Fibroblast of lung (primary cell): ENCODE measurements at regions not wholly inside any gene's neighbourhood (a gene's known extent, or its start where the extent isn't known, plus 50 kb on each side); places are given as distances from the start of the nearest gene placed in this dataset.

Source experiments
- DNase-seq, 2 donors: peaks; one replicate each; pipeline versions ENCODE4 v3.0.0 to v3.0.0-alpha.2; 2010; ENCODE audit warnings: low read depth in 2 of 2
- H2AFZ ChIP-seq: 2 replicates; pipeline ENCODE4 v1.5.1; 2012; ENCODE audit warnings: low read length, control low read depth, inconsistent platforms
- H3K27ac ChIP-seq: 2 replicates; pipeline ENCODE4 v1.5.1; 2011; ENCODE audit warnings: low read length, control low read depth; ENCODE audit not compliant: insufficient read depth
- H3K27me3 ChIP-seq: 2 replicates; pipeline ENCODE4 v1.5.1; 2011; ENCODE audit warnings: mild to moderate bottlenecking, low read length; ENCODE audit not compliant: control insufficient read depth, insufficient read depth
- H3K36me3 ChIP-seq: 2 replicates; pipeline ENCODE4 v1.5.1; 2011; ENCODE audit warnings: low read length; ENCODE audit not compliant: control insufficient read depth, insufficient read depth
- H3K4me1 ChIP-seq: 2 replicates; pipeline ENCODE4 v1.5.1; 2011; ENCODE audit warnings: low read length; ENCODE audit not compliant: control insufficient read depth, insufficient read depth; ENCODE audit errors: extremely low read depth
- H3K4me2 ChIP-seq: 2 replicates; pipeline ENCODE4 v1.5.1; 2011; ENCODE audit warnings: low read length, control low read depth; ENCODE audit not compliant: insufficient read depth; ENCODE audit errors: extremely low read depth
- H3K4me3 ChIP-seq, 4 experiments: fragments of 200-600 bp in 1 of 4; sonication (generic) in 1 of 4; replicated peaks in 1 of 4; 2 replicates each; pipeline ENCODE4 v1.5.1; 2011 to 2016; ENCODE audit warnings: low read length in 4 of 4, low read depth in 3 of 4, mild to moderate bottlenecking in 3 of 4, control low read depth in 2 of 4, inconsistent platforms in 1 of 4, mixed read lengths in 1 of 4; ENCODE audit not compliant: insufficient read depth in 1 of 4; ENCODE audit errors: control extremely low read depth in 1 of 4
- H3K79me2 ChIP-seq: 2 replicates; pipeline ENCODE4 v1.5.1; 2012; ENCODE audit warnings: mild to moderate bottlenecking, low read length, inconsistent platforms; ENCODE audit not compliant: control insufficient read depth, insufficient read depth
- H3K9ac ChIP-seq: 2 replicates; pipeline ENCODE4 v1.5.1; 2011; ENCODE audit warnings: mild to moderate bottlenecking, low read length, control low read depth; ENCODE audit not compliant: insufficient read depth
- H3K9me3 ChIP-seq: 2 replicates; pipeline ENCODE4 v1.5.1; 2012; ENCODE audit warnings: low read depth, low read length; ENCODE audit not compliant: control insufficient read depth, insufficient read depth
- H4K20me1 ChIP-seq: 2 replicates; pipeline ENCODE4 v1.5.1; 2011; ENCODE audit warnings: low read length; ENCODE audit not compliant: control insufficient read depth, insufficient read depth; ENCODE audit errors: extremely low read depth
- CTCF ChIP-seq, 2 donors: IDR thresholded peaks in 1 of 2; conservative IDR thresholded peaks in 1 of 2; 1 replicate in 1 of 2; 2 replicates in 1 of 2; pipeline ENCODE4 v1.5.1; 2011 to 2012; ENCODE audit warnings: low read length in 2 of 2, control low read depth in 1 of 2, inconsistent platforms in 1 of 2, low read depth in 1 of 2, mild to moderate bottlenecking in 1 of 2
- EZH2 ChIP-seq: IDR thresholded peaks from 2 replicates; pipeline ENCODE4 v1.5.1; 2012; ENCODE audit warnings: low read length, control low read depth, mild to moderate bottlenecking; ENCODE audit errors: missing control alignments

GRCh38 chr3:139756529-139757103 is 78.8 kb upstream of the NMNAT3 start:
- Histone ChIP-seq H3K27ac (no peak overlapping the region), H3K4me3 (no peak overlapping the region), H3K4me1 (no peaks in the 10 kb centered on the region), H3K36me3 (no peaks in the 10 kb centered on the region), H3K79me2 (no peaks in the 10 kb centered on the region), H2AFZ (no peak overlapping the region), H4K20me1 (no peaks in the 10 kb centered on the region), H3K9ac (no peak overlapping the region), H3K27me3 (no peaks in the 10 kb centered on the region), H3K9me3 (no peaks in the 10 kb centered on the region), H3K4me2 (no peak overlapping the region)
- no peak for DNase-seq
- TF ChIP-seq EZH2 (no peak), CTCF (conservative IDR thresholded peaks at IDR 0.05 in 1 of 2, IDR thresholded peaks at IDR 0.05 in 1 of 2; ENCODE audit: low read depth in 1 of 2, low read length in 2 of 2) (no peak)

GRCh38 chr3:139755551-139755950 is 77.8 kb upstream of the NMNAT3 start:
- Histone ChIP-seq H3K4me3 (no peak overlapping the region), H3K27me3 (no peaks in the 10 kb centered on the region), H3K9ac (no peak overlapping the region), H3K4me1 (no peaks in the 10 kb centered on the region), H2AFZ (no peak overlapping the region), H3K4me2 (no peak overlapping the region), H3K9me3 (no peaks in the 10 kb centered on the region), H3K79me2 (no peaks in the 10 kb centered on the region), H3K36me3 (no peaks in the 10 kb centered on the region), H4K20me1 (no peaks in the 10 kb centered on the region), H3K27ac (no peak overlapping the region)
- DNase-seq: no peak
- no peak for TF ChIP-seq EZH2
- no peak for TF ChIP-seq CTCF (conservative IDR thresholded peaks at IDR 0.05 in 1 of 2, IDR thresholded peaks at IDR 0.05 in 1 of 2; ENCODE audit: low read depth in 1 of 2, low read length in 2 of 2)

GRCh38 chr3:139751789-139752188 is 74.0 kb upstream of the NMNAT3 start:
- no peak for TF ChIP-seq CTCF (conservative IDR thresholded peaks at IDR 0.05 in 1 of 2, IDR thresholded peaks at IDR 0.05 in 1 of 2; ENCODE audit: low read depth in 1 of 2, low read length in 2 of 2)
- no peak for TF ChIP-seq EZH2
- no peak overlapping the region for H3K9ac ChIP-seq
- H3K4me2 ChIP-seq: no peak overlapping the region
- no peaks in the 10 kb centered on the region for H3K79me2 ChIP-seq
- DNase-seq: no peak
- no peak overlapping the region for H3K4me3 ChIP-seq
- no peaks in the 10 kb centered on the region for H3K27me3 ChIP-seq
- H3K4me1 ChIP-seq: no peaks in the 10 kb centered on the region
- no peak overlapping the region for H3K27ac ChIP-seq
- H4K20me1 ChIP-seq: no peaks in the 10 kb centered on the region
- H2AFZ ChIP-seq: no peak overlapping the region
- H3K36me3 ChIP-seq: no peaks in the 10 kb centered on the region
- no peaks in the 10 kb centered on the region for H3K9me3 ChIP-seq
